NB4 (cell line): ENCODE measurements at regions not wholly inside any gene's neighbourhood (a gene's known extent, or its start where the extent isn't known, plus 50 kb on each side); places are given as distances from the start of the nearest gene placed in this dataset.

Experiments
- CTCF ChIP-seq: IDR thresholded peaks from one replicate; pipeline ENCODE4 v1.5.1; 2012; ENCODE audit warnings: low read depth, low read length
- MYC ChIP-seq: IDR thresholded peaks from 2 replicates; pipeline ENCODE4 v1.6.1; 2011; ENCODE audit warnings: low read depth, low read length
- POLR2A ChIP-seq: IDR thresholded peaks from 2 replicates; pipeline ENCODE4 v1.6.1; 2011; ENCODE audit warnings: mild to moderate bottlenecking; ENCODE audit not compliant: insufficient read length; ENCODE audit errors: extremely low read depth
- TF ChIP-seq, protein P1 (sequence below): IDR thresholded peaks from 2 replicates; pipeline ENCODE4 v1.6.1; 2011; ENCODE audit warnings: low read depth, low read length

- TF ChIP-seq CTCF: no peak
- no peak for TF ChIP-seq POLR2A
- TF ChIP-seq, protein P1, sequence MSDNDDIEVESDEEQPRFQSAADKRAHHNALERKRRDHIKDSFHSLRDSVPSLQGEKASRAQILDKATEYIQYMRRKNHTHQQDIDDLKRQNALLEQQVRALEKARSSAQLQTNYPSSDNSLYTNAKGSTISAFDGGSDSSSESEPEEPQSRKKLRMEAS: no peak
- TF ChIP-seq MYC: no peak
These were observed 250.5 kb upstream of the TUT7 start for GRCh38 chr9:86604741-86605140.
